Activated CD4-positive, alpha-beta memory T cell treated with anti-CD3 and anti-CD28 coated beads, Interleukin-2, amount 10 ng/mL, durations not matched to agents 7 days and 5 days (primary cell): ENCODE measurements at regions not wholly inside any gene's neighbourhood (a gene's known extent, or its start where the extent isn't known, plus 50 kb on each side); places are given as distances from the start of the nearest gene placed in this dataset.

Experiments
- CTCF ChIA-PET: fragments of 350-600 bp; sonication (Branson Sonifier 250); formaldehyde crosslinking; loops from one replicate; lab custom pipeline; 2021; ENCODE audit warnings: antibody characterized with exemption, inconsistent platforms; lab: Charles Lee
- POLR2A ChIA-PET: fragments of 350-600 bp; sonication (Branson Sonifier 250); formaldehyde crosslinking; loops from one replicate; lab custom pipeline; 2021; ENCODE audit warnings: antibody characterized with exemption; lab: Charles Lee
- DNase-seq: peaks from one replicate; pipeline ENCODE4 v3.0.0-alpha.2; 2020
- H3K27ac Mint-ChIP-seq: one replicate; pipeline ENCODE4 v1.8.0; 2021; ENCODE audit warnings: mild to moderate bottlenecking, mixed read lengths
- H3K27me3 Mint-ChIP-seq: one replicate; pipeline ENCODE4 v1.8.0; 2021; ENCODE audit warnings: mixed read lengths
- H3K36me3 Mint-ChIP-seq: one replicate; pipeline ENCODE4 v1.8.0; 2021; ENCODE audit warnings: low read depth, mixed read lengths
- H3K4me1 Mint-ChIP-seq: one replicate; pipeline ENCODE4 v1.8.0; 2021; ENCODE audit warnings: mixed read lengths
- H3K4me3 Mint-ChIP-seq: one replicate; pipeline ENCODE4 v1.8.0; 2021; ENCODE audit warnings: mild to moderate bottlenecking, mixed read lengths
- H3K9me3 Mint-ChIP-seq: one replicate; pipeline ENCODE4 v1.8.0; 2021; ENCODE audit warnings: mixed read lengths

GRCh38 chr19:31600731-31601295, 251.6 kb upstream of the TSHZ3 start:
- POLR2A ChIA-PET = no interaction called here
- Mint-ChIP-seq H3K27me3 (no peaks in the 10 kb centered on the region), H3K4me3 (no peak overlapping the region), H3K27ac (no peak overlapping the region), H3K4me1 (no peaks in the 10 kb centered on the region), H3K36me3 (no peaks in the 10 kb centered on the region), H3K9me3 (no peaks in the 10 kb centered on the region)
- DNase-seq = no peak
- CTCF ChIA-PET = no interaction called here

- no peaks in the 10 kb centered on the region for H3K36me3 Mint-ChIP-seq
- ChIA-PET CTCF (no interaction called here), POLR2A (no interaction called here)
- no peak overlapping the region for H3K4me3 Mint-ChIP-seq
- H3K27me3 Mint-ChIP-seq = no peaks in the 10 kb centered on the region
- no peak overlapping the region for H3K27ac Mint-ChIP-seq
- no peaks in the 10 kb centered on the region for H3K9me3 Mint-ChIP-seq
- no peak for DNase-seq
- H3K4me1 Mint-ChIP-seq = no peaks in the 10 kb centered on the region
These were observed 252.6 kb upstream of the TSHZ3 start for GRCh38 chr19:31601855-31602254.

- CTCF ChIA-PET = no interaction called here
- Mint-ChIP-seq H3K27me3 (no peaks in the 10 kb centered on the region), H3K4me3 (no peak overlapping the region)
These were observed 253.3 kb upstream of the TSHZ3 start for GRCh38 chr19:31602548-31602947.

GRCh38 chr19:31604493-31605040, 255.3 kb upstream of the TSHZ3 start:
- DNase-seq = no peak
- Mint-ChIP-seq H3K27me3 (no peaks in the 10 kb centered on the region), H3K27ac (no peak overlapping the region), H3K9me3 (no peaks in the 10 kb centered on the region), H3K36me3 (no peaks in the 10 kb centered on the region), H3K4me3 (no peak overlapping the region), H3K4me1 (no peaks in the 10 kb centered on the region)
- CTCF ChIA-PET = no interaction called here
- POLR2A ChIA-PET = no interaction called here

More at GRCh38 chr19:31602548-31602947, 253.3 kb upstream of the TSHZ3 start:
- Mint-ChIP-seq H3K9me3 (no peaks in the 10 kb centered on the region), H3K4me1 (no peaks in the 10 kb centered on the region), H3K27ac (no peak overlapping the region), H3K36me3 (no peaks in the 10 kb centered on the region)
- POLR2A ChIA-PET = no interaction called here
- DNase-seq = no peak

- H3K27me3 Mint-ChIP-seq = no peaks in the 10 kb centered on the region
- H3K4me1 Mint-ChIP-seq = no peaks in the 10 kb centered on the region
- CTCF ChIA-PET = interaction anchor here (0.7 kb wide), 1 partner anchor 31 kb away, joined by 3 read pairs; no protein-coding TSS in a partner anchor
- no peak overlapping the region for H3K27ac Mint-ChIP-seq
- H3K4me3 Mint-ChIP-seq = no peak overlapping the region
- no peaks in the 10 kb centered on the region for H3K36me3 Mint-ChIP-seq
- POLR2A ChIA-PET = no interaction called here
- DNase-seq = no peak
- no peaks in the 10 kb centered on the region for H3K9me3 Mint-ChIP-seq
These were observed 260.8 kb upstream of the TSHZ3 start for GRCh38 chr19:31610018-31610417.

GRCh38 chr19:31611046-31611877, 262.0 kb upstream of the TSHZ3 start:
- ChIA-PET POLR2A (no interaction called here), CTCF (no interaction called here)
- H3K4me3 Mint-ChIP-seq = no peak overlapping the region
- no peaks in the 10 kb centered on the region for H3K4me1 Mint-ChIP-seq
- no peak overlapping the region for H3K27ac Mint-ChIP-seq
- H3K27me3 Mint-ChIP-seq = no peaks in the 10 kb centered on the region
- no peaks in the 10 kb centered on the region for H3K36me3 Mint-ChIP-seq
- DNase-seq = no peak
- no peaks in the 10 kb centered on the region for H3K9me3 Mint-ChIP-seq

- CTCF ChIA-PET = no interaction called here
- DNase-seq = no peak
- no peaks in the 10 kb centered on the region for H3K36me3 Mint-ChIP-seq
- H3K9me3 Mint-ChIP-seq = no peaks in the 10 kb centered on the region
- no peak overlapping the region for H3K4me3 Mint-ChIP-seq
- no peaks in the 10 kb centered on the region for H3K27me3 Mint-ChIP-seq
- no peak overlapping the region for H3K27ac Mint-ChIP-seq
- POLR2A ChIA-PET = no interaction called here
- no peaks in the 10 kb centered on the region for H3K4me1 Mint-ChIP-seq
These were observed 263.6 kb upstream of the TSHZ3 start for GRCh38 chr19:31612873-31613272.

GRCh38 chr19:31613683-31614219, 264.5 kb upstream of the TSHZ3 start:
- POLR2A ChIA-PET = no interaction called here
- Mint-ChIP-seq H3K27me3 (no peaks in the 10 kb centered on the region), H3K9me3 (no peaks in the 10 kb centered on the region), H3K4me3 (no peak overlapping the region), H3K4me1 (no peaks in the 10 kb centered on the region), H3K36me3 (no peaks in the 10 kb centered on the region), H3K27ac (no peak overlapping the region)
- no peak for DNase-seq
- CTCF ChIA-PET = no interaction called here

- no peaks in the 10 kb centered on the region for H3K36me3 Mint-ChIP-seq
- ChIA-PET POLR2A (no interaction called here), CTCF (no interaction called here)
- no peaks in the 10 kb centered on the region for H3K9me3 Mint-ChIP-seq
- no peak overlapping the region for H3K4me3 Mint-ChIP-seq
- no peak overlapping the region for H3K27ac Mint-ChIP-seq
- no peaks in the 10 kb centered on the region for H3K4me1 Mint-ChIP-seq
- DNase-seq = no peak
- no peaks in the 10 kb centered on the region for H3K27me3 Mint-ChIP-seq
These were observed 266.8 kb upstream of the TSHZ3 start for GRCh38 chr19:31616031-31616430.

GRCh38 chr19:31617010-31617585, 267.9 kb upstream of the TSHZ3 start:
- DNase-seq = no peak
- ChIA-PET CTCF (no interaction called here), POLR2A (no interaction called here)
- Mint-ChIP-seq H3K4me1 (no peaks in the 10 kb centered on the region), H3K27me3 (no peaks in the 10 kb centered on the region), H3K4me3 (no peak overlapping the region), H3K36me3 (no peaks in the 10 kb centered on the region), H3K9me3 (no peaks in the 10 kb centered on the region), H3K27ac (no peak overlapping the region)

- POLR2A ChIA-PET = no interaction called here
- Mint-ChIP-seq H3K27ac (no peak overlapping the region), H3K36me3 (no peaks in the 10 kb centered on the region), H3K4me1 (no peaks in the 10 kb centered on the region), H3K27me3 (no peaks in the 10 kb centered on the region), H3K9me3 (no peaks in the 10 kb centered on the region), H3K4me3 (no peak overlapping the region)
- DNase-seq = no peak
- CTCF ChIA-PET = no interaction called here
These were observed 275.8 kb upstream of the TSHZ3 start for GRCh38 chr19:31625056-31625455.

GRCh38 chr19:31625575-31625974, 276.3 kb upstream of the TSHZ3 start:
- Mint-ChIP-seq H3K36me3 (no peaks in the 10 kb centered on the region), H3K27ac (no peak overlapping the region), H3K27me3 (no peaks in the 10 kb centered on the region), H3K4me3 (no peak overlapping the region), H3K4me1 (no peaks in the 10 kb centered on the region), H3K9me3 (no peaks in the 10 kb centered on the region)
- no peak for DNase-seq
- ChIA-PET CTCF (no interaction called here), POLR2A (no interaction called here)

- CTCF ChIA-PET = no interaction called here
- POLR2A ChIA-PET = no interaction called here
- H3K9me3 Mint-ChIP-seq = no peaks in the 10 kb centered on the region
- H3K27ac Mint-ChIP-seq = no peak overlapping the region
- H3K27me3 Mint-ChIP-seq = no peaks in the 10 kb centered on the region
- DNase-seq = no peak
- H3K36me3 Mint-ChIP-seq = no peaks in the 10 kb centered on the region
- no peaks in the 10 kb centered on the region for H3K4me1 Mint-ChIP-seq
- H3K4me3 Mint-ChIP-seq = no peak overlapping the region
These were observed 277.7 kb upstream of the TSHZ3 start for GRCh38 chr19:31626941-31627340.
